GM10248 (cell line): ENCODE measurements at regions not wholly inside any gene's neighbourhood (a gene's known extent, or its start where the extent isn't known, plus 50 kb on each side); places are given as distances from the start of the nearest gene placed in this dataset.

ENCODE experiments used
- CTCF ChIA-PET: fragments of 300-600 bp; sonication (Branson Sonifier 250); formaldehyde crosslinking; extraction: SDS; loops from one replicate; lab custom pipeline; 2021; ENCODE audit warnings: antibody characterized with exemption; lab: Yijun Ruan, JAX
- POLR2A ChIA-PET: fragments of 350-650 bp; sonication (Branson Sonifier 250); formaldehyde crosslinking; extraction: SDS; loops from one replicate; lab custom pipeline; 2020; ENCODE audit warnings: antibody characterized with exemption; lab: Yijun Ruan, JAX
- DNase-seq: peaks from one replicate; pipeline ENCODE4 v3.0.0; 2012; ENCODE audit errors: extremely low spot score
- TF ChIP-seq, protein P1 (sequence below): IDR thresholded peaks from 2 replicates; pipeline ENCODE4 v1.5.1; 2012; ENCODE audit warnings: mild to moderate bottlenecking, low read depth; ENCODE audit errors: extremely low read depth, missing control alignments, control extremely low read depth

DNA sequence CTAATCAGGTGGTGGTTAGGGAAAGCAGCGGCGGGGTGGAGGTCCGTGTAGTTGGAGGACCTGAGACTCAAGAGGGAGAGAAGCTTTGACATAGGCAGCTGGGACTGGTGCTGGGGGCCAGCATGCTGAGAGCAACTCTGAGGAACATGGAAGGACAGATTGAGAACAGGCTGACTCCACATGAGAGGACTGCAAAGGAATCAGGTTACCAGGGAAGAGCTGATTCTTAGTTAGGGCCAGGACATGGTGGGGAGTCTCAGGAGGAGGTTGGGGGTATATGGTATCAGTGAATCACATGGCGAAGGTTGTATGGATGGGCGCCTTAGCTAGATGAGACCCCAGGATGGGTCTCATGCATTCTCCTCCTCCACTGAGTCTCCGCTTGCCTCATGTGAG lies 264.0 kb upstream of the BOD1L1 start:
- TF ChIP-seq, protein P1, sequence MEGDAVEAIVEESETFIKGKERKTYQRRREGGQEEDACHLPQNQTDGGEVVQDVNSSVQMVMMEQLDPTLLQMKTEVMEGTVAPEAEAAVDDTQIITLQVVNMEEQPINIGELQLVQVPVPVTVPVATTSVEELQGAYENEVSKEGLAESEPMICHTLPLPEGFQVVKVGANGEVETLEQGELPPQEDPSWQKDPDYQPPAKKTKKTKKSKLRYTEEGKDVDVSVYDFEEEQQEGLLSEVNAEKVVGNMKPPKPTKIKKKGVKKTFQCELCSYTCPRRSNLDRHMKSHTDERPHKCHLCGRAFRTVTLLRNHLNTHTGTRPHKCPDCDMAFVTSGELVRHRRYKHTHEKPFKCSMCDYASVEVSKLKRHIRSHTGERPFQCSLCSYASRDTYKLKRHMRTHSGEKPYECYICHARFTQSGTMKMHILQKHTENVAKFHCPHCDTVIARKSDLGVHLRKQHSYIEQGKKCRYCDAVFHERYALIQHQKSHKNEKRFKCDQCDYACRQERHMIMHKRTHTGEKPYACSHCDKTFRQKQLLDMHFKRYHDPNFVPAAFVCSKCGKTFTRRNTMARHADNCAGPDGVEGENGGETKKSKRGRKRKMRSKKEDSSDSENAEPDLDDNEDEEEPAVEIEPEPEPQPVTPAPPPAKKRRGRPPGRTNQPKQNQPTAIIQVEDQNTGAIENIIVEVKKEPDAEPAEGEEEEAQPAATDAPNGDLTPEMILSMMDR: no peak
- no peak for DNase-seq
- ChIA-PET POLR2A (no interaction called here), CTCF (no interaction called here)

DNA sequence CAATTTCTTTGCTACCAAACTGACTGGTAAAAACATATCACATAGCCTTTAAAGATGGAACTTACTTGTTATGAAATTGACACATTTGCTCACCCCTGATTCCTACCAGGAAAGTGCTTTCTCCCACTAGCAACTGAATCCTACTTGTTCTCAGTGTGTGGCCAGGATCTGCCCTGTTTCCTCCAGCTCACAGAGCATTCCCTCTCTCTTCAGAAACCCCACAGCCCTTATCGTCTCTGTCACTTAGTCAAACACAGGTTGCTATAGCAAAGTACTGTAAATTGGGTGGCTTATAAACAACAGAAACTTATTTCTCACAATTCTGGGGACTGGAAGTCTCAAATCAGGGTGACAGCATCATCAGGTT lies 265.2 kb upstream of the BOD1L1 start:
- TF ChIP-seq, protein P1: no peak
- DNase-seq: no peak
- ChIA-PET POLR2A (no interaction called here), CTCF (no interaction called here)

DNA sequence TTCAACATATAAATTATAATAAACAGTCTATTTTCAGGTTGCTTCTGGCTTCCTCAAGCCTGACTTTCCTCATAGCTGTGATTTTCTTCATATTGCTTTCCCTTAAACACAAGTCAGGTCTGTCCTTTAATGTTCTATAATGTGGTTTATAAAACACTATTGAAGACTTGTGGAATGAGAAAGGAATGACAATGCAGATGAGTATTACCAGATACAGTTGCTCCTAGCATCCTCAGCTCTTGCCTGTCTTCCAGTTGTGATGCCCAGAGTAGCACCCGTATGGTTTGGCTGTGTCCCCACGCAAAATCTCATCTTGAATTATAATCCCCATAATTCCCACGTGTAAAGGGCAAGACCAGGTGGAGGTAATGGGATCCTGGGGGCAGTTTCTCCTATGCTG lies 265.7 kb upstream of the BOD1L1 start:
- no peak for DNase-seq
- TF ChIP-seq, protein P1: no peak
- ChIA-PET POLR2A (no interaction called here), CTCF (no interaction called here)

DNA sequence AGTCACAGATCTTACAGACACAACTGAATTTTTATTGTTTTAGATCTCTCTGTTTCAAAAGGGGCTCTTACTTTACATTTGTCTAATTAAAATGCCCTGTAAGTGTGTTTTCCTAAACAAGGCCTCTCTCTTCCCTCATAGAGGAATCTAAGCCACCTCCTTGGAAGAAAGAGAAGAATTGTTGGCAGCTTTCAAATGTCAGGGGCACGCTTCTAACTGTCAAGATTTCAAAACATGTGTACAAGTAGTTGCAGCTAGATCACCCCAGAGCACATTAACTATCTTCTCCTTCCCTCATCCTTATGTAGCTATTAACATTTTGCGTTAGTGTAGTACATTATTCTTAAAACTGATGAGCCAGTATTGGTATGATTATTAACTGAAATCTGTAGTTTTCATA lies 266.5 kb upstream of the BOD1L1 start:
- POLR2A ChIA-PET: no interaction called here
- TF ChIP-seq, protein P1: no peak
- no peak for DNase-seq
- CTCF ChIA-PET: interaction anchor here (1.0 kb wide), 1 partner anchor 10 kb away, joined by 3 read pairs; no protein-coding TSS in a partner anchor

DNA sequence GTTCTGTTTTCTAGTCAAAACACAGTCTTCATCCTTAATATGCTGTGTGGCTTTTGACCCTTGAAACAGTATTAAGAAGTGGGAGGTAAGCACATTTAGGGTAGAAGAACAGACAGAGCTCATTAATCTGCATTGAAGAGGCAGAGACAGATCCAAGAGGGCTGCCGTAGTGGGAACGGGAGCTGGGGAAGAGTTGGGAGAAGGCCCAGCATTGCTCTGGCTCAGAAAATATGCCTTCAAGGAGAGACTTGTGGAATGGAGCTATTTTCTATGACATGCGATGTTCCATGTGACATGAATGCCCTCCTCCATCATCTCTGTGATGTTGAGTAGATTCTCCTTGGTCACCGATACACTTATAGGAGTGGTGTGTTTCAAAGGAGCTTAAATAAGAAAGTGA lies 273.3 kb upstream of the BOD1L1 start:
- TF ChIP-seq, protein P1: no peak
- CTCF ChIA-PET: interaction anchor here (1.4 kb wide), 1 partner anchor 10 kb away, joined by 4 read pairs; no protein-coding TSS in a partner anchor
- POLR2A ChIA-PET: no interaction called here
- DNase-seq: no peak

DNA sequence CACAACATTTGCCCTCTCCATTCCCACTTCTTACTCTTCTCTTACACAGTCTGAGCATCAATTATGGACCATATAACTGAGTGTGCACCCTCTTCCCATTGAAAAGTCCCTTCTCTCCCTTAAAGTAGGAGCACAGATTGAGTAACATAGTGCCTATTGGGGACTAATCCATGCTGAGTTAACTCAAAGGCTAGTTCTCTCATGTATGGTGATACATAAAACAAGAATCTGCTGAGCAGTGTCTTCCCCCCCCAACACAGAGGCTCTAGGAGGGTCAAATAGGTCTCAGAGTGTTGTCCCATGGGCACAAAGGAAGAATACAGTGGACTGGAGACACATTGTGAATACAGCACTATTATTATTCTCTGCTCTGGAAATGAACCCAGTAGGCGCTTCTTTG lies 274.6 kb upstream of the BOD1L1 start:
- TF ChIP-seq, protein P1: no peak
- no peak for DNase-seq
- ChIA-PET CTCF (interaction anchor here (1.4 kb wide), 1 partner anchor 8 kb away, joined by 4 read pairs; no protein-coding TSS in a partner anchor), POLR2A (no interaction called here)
